GM21423 (cell line): ENCODE measurements at regions not wholly inside any gene's neighbourhood (a gene's known extent, or its start where the extent isn't known, plus 50 kb on each side); places are given as distances from the start of the nearest gene placed in this dataset.

ENCODE experiments used
- ATAC-seq: cut with Tn5 transposase; IDR thresholded peaks from one replicate; pipeline ENCODE4 v1.9.1; 2021; ENCODE audit warnings: mild to moderate bottlenecking, moderate library complexity; ENCODE audit not compliant: unreplicated experiment

- ATAC-seq, result no peak
Observed at GRCh38 chr10:130550952-130551674, 414.9 kb downstream of the GLRX3 start.

- no peak for ATAC-seq
Observed at GRCh38 chr10:130551676-130552075, 415.5 kb downstream of the GLRX3 start.

- no peak for ATAC-seq
Observed at GRCh38 chr10:130553826-130554225, 417.6 kb downstream of the GLRX3 start.

- ATAC-seq, result no peak
Observed at GRCh38 chr10:130554701-130555410, 418.7 kb downstream of the GLRX3 start.

- no peak for ATAC-seq
Observed at GRCh38 chr10:130555411-130555750, 419.2 kb downstream of the GLRX3 start.

- no peak for ATAC-seq
Observed at GRCh38 chr10:130557181-130557845, 421.1 kb downstream of the GLRX3 start.

GRCh38 chr10:130558746-130559546 is 422.8 kb downstream of the GLRX3 start:
- no peak for ATAC-seq

GRCh38 chr10:130559547-130559880 is 423.3 kb downstream of the GLRX3 start:
- ATAC-seq, result no peak

- no peak for ATAC-seq
Observed at GRCh38 chr10:130560116-130560515, 423.9 kb downstream of the GLRX3 start.

- ATAC-seq, result no peak
Observed at GRCh38 chr10:130560573-130560972, 424.4 kb downstream of the GLRX3 start.

GRCh38 chr10:130561681-130562080 is 425.5 kb downstream of the GLRX3 start:
- no peak for ATAC-seq

- ATAC-seq, result no peak
Observed at GRCh38 chr10:130567011-130567410, 430.8 kb downstream of the GLRX3 start.

- no peak for ATAC-seq
Observed at GRCh38 chr10:130567436-130567835, 431.2 kb downstream of the GLRX3 start.

GRCh38 chr10:130568246-130568645 is 432.1 kb downstream of the GLRX3 start:
- ATAC-seq, result no peak

- no peak for ATAC-seq
Observed at GRCh38 chr10:130570074-130570473, 433.9 kb downstream of the GLRX3 start.

- no peak for ATAC-seq
Observed at GRCh38 chr10:130571674-130572073, 435.5 kb downstream of the GLRX3 start.

- no peak for ATAC-seq
Observed at GRCh38 chr10:130573446-130573845, 437.3 kb downstream of the GLRX3 start.

GRCh38 chr10:130575756-130576285 is 439.6 kb downstream of the GLRX3 start:
- ATAC-seq, result no peak

GRCh38 chr10:130576427-130576826 is 440.2 kb downstream of the GLRX3 start:
- ATAC-seq, result no peak

GRCh38 chr10:130577039-130577438 is 440.8 kb downstream of the GLRX3 start:
- ATAC-seq, result no peak
